Cardiac muscle cell (in vitro differentiated cells and primary cell): ENCODE measurements at regions not wholly inside any gene's neighbourhood (a gene's known extent, or its start where the extent isn't known, plus 50 kb on each side); places are given as distances from the start of the nearest gene placed in this dataset.

Experiments
- DNase-seq, 2 donors: peaks; one replicate each; pipeline versions ENCODE4 v3.0.0 to v3.0.0-alpha.2; 2010 to 2017; ENCODE audit warnings: low read depth in 1 of 2, low spot score in 1 of 2
- H3K27ac ChIP-seq: fragments of 200-600 bp; sonication (generic); 2 replicates; pipeline ENCODE4 v1.5.1; 2016
- H3K27me3 ChIP-seq: fragments of 200-600 bp; sonication (generic); 2 replicates; pipeline ENCODE4 v1.6.0; 2016; ENCODE audit warnings: control low read depth
- H3K36me3 ChIP-seq: fragments of 200-600 bp; sonication (generic); 2 replicates; pipeline ENCODE4 v1.5.1; 2016; ENCODE audit warnings: control low read depth
- H3K4me1 ChIP-seq: fragments of 200-600 bp; sonication (generic); 2 replicates; pipeline ENCODE4 v1.8.1; 2017; ENCODE audit warnings: low read depth, mild to moderate bottlenecking, mixed run types
- H3K4me3 ChIP-seq: fragments of 200-600 bp; sonication (generic); 2 replicates; pipeline ENCODE4 v1.5.1; 2016; ENCODE audit warnings: mild to moderate bottlenecking
- H3K9me3 ChIP-seq: fragments of 200-600 bp; sonication (generic); 2 replicates; pipeline ENCODE4 v1.5.1; 2017; ENCODE audit warnings: low read depth, mild to moderate bottlenecking, control low read depth
- TF ChIP-seq, protein P1 (sequence below): IDR thresholded peaks from 2 replicates; pipeline ENCODE4 v1.5.1; 2012; ENCODE audit warnings: low read depth, mild to moderate bottlenecking, low read length

DNA sequence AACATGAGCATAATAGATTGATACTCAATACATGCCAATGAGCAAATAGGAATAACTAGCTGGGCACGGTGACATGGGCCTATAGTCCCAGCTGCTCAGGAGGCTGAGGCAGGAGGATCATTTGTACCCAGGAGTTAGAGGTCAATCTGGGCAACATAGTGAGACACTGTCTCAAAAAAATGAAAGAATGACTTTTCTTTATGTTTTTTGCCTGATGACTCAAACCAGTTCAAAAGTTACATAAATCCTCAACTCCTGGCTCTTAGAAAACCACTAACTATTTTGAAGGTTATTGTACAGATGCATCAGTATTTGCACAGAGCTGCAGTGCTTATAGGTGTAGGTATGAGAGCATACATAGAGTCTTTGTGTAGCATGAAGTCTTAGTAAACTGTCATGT lies 219.2 kb upstream of the RGS6 start:
- Histone ChIP-seq H3K9me3 (no peaks in the 10 kb centered on the region), H3K36me3 (peaks cover 9% of the 10 kb centered on the region), H3K4me3 (no peak overlapping the region), H3K4me1 (no peaks in the 10 kb centered on the region), H3K27me3 (no peaks in the 10 kb centered on the region), H3K27ac (no peak overlapping the region)
- TF ChIP-seq, protein P1, sequence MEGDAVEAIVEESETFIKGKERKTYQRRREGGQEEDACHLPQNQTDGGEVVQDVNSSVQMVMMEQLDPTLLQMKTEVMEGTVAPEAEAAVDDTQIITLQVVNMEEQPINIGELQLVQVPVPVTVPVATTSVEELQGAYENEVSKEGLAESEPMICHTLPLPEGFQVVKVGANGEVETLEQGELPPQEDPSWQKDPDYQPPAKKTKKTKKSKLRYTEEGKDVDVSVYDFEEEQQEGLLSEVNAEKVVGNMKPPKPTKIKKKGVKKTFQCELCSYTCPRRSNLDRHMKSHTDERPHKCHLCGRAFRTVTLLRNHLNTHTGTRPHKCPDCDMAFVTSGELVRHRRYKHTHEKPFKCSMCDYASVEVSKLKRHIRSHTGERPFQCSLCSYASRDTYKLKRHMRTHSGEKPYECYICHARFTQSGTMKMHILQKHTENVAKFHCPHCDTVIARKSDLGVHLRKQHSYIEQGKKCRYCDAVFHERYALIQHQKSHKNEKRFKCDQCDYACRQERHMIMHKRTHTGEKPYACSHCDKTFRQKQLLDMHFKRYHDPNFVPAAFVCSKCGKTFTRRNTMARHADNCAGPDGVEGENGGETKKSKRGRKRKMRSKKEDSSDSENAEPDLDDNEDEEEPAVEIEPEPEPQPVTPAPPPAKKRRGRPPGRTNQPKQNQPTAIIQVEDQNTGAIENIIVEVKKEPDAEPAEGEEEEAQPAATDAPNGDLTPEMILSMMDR, result no peak
- no peak for DNase-seq

DNA sequence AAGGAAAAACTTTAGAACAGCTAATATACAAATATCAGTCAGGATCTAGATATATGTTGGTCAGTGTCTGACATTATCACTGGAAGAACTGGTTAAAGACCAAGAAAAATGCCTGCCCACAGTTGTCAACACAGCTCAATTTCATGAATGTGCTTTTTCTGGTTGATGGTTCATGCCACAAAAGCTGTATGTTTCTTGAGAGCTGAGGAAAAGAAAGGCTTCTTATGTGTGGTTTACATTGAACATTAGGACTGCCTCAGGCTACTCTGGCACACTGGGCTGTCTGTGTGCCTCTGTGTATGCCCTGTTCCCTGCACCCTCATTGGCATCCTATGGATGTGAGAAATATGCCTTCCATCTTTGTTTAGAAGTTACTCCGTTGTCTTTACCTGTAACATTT lies 218.8 kb upstream of the RGS6 start:
- Histone ChIP-seq H3K4me3 (no peak overlapping the region), H3K36me3 (peaks cover 9% of the 10 kb centered on the region), H3K4me1 (no peaks in the 10 kb centered on the region), H3K9me3 (no peaks in the 10 kb centered on the region), H3K27me3 (no peaks in the 10 kb centered on the region), H3K27ac (no peak overlapping the region)
- DNase-seq, result no peak
- TF ChIP-seq, protein P1, result no peak

DNA sequence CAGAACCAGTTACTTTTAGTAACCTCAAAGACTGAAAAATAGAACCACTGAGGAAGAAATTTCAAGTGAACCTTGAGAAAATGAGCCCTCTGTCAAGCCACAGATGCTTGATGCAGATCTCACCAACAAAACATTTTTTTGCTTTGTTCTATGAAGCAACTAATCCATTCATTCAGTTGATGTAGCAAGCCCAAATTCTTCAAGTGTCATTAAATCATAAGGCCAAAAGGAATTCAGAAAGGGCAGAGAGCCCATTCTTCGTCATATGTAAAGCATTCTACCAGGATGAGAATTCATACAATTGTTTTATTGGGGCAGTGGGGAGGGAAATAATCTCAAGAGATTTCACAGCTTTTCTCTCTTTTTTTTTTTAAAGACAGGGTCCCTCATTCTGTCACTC lies 218.0 kb upstream of the RGS6 start:
- DNase-seq, result peak in 1 of 2 donors; percentile 88
- Histone ChIP-seq H3K4me3 (no peak overlapping the region), H3K9me3 (no peaks in the 10 kb centered on the region), H3K27me3 (no peaks in the 10 kb centered on the region), H3K27ac (no peak overlapping the region), H3K4me1 (no peaks in the 10 kb centered on the region), H3K36me3 (peaks cover 9% of the 10 kb centered on the region)
- TF ChIP-seq, protein P1, result no peak

DNA sequence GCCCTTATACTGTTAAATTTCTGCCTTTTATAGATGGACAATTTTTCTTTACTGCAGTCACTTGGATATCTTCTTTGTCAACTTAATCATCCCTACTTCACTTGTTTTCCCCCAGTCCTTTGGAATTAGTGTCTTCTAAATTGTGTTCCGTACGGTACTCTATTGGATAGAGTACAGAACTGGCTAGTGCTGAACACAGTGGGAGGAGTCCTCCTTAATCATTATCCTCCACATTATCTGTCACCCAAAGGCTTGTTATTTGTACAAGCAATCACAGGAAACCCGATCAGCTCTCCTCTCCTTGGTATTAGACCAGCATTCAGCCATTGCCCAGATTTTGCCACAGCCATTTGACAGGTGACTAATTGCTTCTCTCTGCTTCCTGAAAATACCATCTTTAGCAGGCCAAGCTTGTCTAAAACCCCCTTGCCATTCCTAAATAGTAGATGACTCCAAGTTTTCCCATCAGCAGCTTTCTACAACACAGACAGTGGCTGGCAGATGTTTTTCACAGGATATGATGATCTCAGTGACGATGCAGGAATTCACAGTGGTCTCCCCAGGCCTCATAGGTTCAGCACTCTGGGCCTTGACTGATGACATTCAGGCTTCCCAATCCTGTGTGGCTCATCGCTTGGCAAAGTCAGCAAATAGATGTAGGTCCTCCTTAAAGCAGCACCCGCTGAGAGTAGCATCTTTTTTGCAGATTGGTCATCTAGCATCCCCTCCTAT lies 216.0 kb upstream of the RGS6 start:
- Histone ChIP-seq H3K4me1 (no peaks in the 10 kb centered on the region), H3K4me3 (no peak overlapping the region), H3K27me3 (no peaks in the 10 kb centered on the region), H3K27ac (no peak overlapping the region), H3K9me3 (no peaks in the 10 kb centered on the region), H3K36me3 (no peaks in the 10 kb centered on the region)
- TF ChIP-seq, protein P1, result no peak
- DNase-seq, result peak in 1 of 2 donors; percentile 39

DNA sequence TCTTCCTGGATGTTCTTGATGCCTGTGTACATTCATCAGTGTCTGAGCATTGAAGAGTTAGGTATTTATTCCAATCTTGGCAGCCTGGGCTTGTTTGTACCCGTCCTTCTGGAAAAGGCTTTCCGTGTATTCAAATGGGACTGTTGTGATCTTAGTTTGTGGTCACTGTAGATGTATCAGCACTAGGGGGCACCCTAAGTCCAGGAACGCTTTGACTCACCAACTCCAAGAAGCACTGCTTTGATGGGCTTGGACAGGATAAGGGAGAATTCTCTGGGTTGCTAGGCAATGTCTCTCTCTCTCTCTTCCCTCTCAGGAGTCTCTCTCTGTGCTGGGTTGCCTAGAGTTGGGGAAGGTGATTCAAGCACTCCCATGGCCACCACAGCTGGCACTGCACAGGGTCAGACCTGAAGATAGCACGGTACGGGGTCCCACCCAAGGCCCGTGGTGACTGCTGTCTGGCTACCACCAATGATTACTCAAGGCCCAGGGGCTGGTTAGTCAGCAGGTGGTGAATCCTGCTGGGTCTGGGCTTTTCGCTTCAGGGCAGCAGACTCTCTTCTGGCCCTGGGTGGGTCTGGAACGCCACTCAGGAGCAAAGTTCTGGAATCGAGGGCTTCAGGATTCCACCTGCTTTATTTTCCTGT lies 211.1 kb upstream of the RGS6 start:
- peak; percentile 35 to 91 for DNase-seq
- TF ChIP-seq, protein P1, result peak; percentile 79
- Histone ChIP-seq H3K9me3 (no peaks in the 10 kb centered on the region), H3K36me3 (peaks cover 6% of the 10 kb centered on the region), H3K27ac (no peak overlapping the region), H3K4me1 (no peaks in the 10 kb centered on the region), H3K27me3 (no peaks in the 10 kb centered on the region), H3K4me3 (no peak overlapping the region)
